Activated CD4-positive, alpha-beta T cell treated with anti-CD3 and anti-CD28 coated beads for 36 hours (primary cell): ENCODE measurements at regions not wholly inside any gene's neighbourhood (a gene's known extent, or its start where the extent isn't known, plus 50 kb on each side); places are given as distances from the start of the nearest gene placed in this dataset.
"Not testable (repeated sequence)": the region's sequence is repeated elsewhere in the genome, so short reads cannot be mapped to it uniquely, and the experiment has no call there.

Experiments
- ATAC-seq: fragments of 200-7000 bp; cut with Tn5 transposase; one replicate; pipeline ENCODE4 v1.10.0; 2021; ENCODE audit warnings: mild to moderate bottlenecking, moderate library complexity
- CTCF ChIA-PET: fragments of 350-600 bp; sonication (Branson Sonifier 250); formaldehyde crosslinking; loops from one replicate; lab custom pipeline; 2021; ENCODE audit warnings: antibody characterized with exemption; lab: Charles Lee
- POLR2A ChIA-PET: fragments of 350-600 bp; sonication (Branson Sonifier 250); formaldehyde crosslinking; loops from one replicate; lab custom pipeline; 2021; ENCODE audit warnings: antibody characterized with exemption, inconsistent platforms; lab: Charles Lee
- DNase-seq: peaks from one replicate; pipeline ENCODE4 v3.0.0-alpha.2; 2020
- H3K27ac Mint-ChIP-seq: one replicate; pipeline ENCODE4 v1.8.0; 2021; ENCODE audit warnings: mixed read lengths
- H3K27me3 Mint-ChIP-seq: one replicate; pipeline ENCODE4 v1.8.0; 2021; ENCODE audit warnings: mixed read lengths
- H3K36me3 Mint-ChIP-seq: one replicate; pipeline ENCODE4 v1.8.0; 2021; ENCODE audit warnings: low read depth, mixed read lengths
- H3K4me1 Mint-ChIP-seq: one replicate; pipeline ENCODE4 v1.8.0; 2021; ENCODE audit warnings: mixed read lengths
- H3K4me3 Mint-ChIP-seq: one replicate; pipeline ENCODE4 v1.8.0; 2021; ENCODE audit warnings: mild to moderate bottlenecking, moderate library complexity, mixed read lengths
- H3K9me3 Mint-ChIP-seq: one replicate; pipeline ENCODE4 v1.8.0; 2021; ENCODE audit warnings: low read depth, mixed read lengths
- intact Hi-C, 2 experiments: fragments of 100-400 bp; cut with DNase I in 1 of 2; cut with micrococcal nuclease in 1 of 2; formaldehyde crosslinking; loops; one replicate each; pipeline versions ENCODE4 v1.14.2 to v1.15.1; 2022 to 2024; cut with DNase I, micrococcal nuclease

DNA sequence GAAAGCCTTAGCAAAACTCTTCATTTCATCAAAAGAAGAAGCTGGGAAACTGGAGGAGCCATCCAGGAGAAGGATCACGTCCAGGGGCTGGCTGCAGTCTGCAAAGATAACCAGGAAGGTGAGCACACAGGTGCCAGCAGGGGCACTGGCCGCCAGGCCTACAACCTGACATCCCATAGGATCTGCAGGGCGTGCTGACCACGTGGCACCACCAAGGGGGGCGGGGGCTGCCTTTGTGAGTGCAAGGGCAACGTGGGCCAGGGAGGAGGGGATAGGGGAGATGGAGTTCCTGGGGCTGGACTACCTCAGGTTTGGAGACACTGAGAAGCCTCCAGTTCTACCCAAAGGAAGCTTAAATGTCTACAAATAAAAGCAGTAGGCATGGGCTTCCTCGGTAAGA is 102.7 kb upstream of the CCT8L2 start:
- no peak overlapping the region for H3K4me3 Mint-ChIP-seq
- ChIA-PET CTCF (no interaction called here), POLR2A (no interaction called here)
- no peaks in the 10 kb centered on the region for H3K27me3 Mint-ChIP-seq
- H3K27ac Mint-ChIP-seq, result no peak overlapping the region
- H3K36me3 Mint-ChIP-seq, result no peaks in the 10 kb centered on the region
- H3K9me3 Mint-ChIP-seq, result no peaks in the 10 kb centered on the region
- ATAC-seq (no peak), DNase-seq (no peak)
- H3K4me1 Mint-ChIP-seq, result no peaks in the 10 kb centered on the region
- intact Hi-C loops, result no loop called here

DNA sequence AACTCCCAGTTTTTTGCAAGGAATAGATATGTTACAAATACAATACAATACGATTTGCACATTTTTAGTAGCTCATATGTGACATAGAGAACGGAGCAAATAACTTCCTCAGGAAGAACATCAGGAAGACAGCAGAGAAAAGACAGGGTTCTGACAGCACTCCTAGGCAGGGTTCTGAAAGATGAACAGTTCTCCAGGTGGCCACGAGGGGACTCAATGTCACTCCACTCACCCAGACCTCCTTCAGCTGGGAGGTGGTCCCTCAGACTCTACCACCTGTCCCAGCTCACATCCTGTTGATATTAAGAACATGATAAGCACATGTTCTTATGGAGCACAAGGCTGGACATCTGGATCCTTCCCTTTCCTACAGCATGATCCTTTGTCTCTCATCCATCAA is 101.1 kb upstream of the CCT8L2 start:
- H3K27ac Mint-ChIP-seq, H3K27me3 Mint-ChIP-seq, intact Hi-C loops, H3K4me1 Mint-ChIP-seq, ATAC-seq, H3K4me3 Mint-ChIP-seq, DNase-seq, POLR2A ChIA-PET, H3K36me3 Mint-ChIP-seq, CTCF ChIA-PET, H3K9me3 Mint-ChIP-seq: not testable (repeated sequence)

DNA sequence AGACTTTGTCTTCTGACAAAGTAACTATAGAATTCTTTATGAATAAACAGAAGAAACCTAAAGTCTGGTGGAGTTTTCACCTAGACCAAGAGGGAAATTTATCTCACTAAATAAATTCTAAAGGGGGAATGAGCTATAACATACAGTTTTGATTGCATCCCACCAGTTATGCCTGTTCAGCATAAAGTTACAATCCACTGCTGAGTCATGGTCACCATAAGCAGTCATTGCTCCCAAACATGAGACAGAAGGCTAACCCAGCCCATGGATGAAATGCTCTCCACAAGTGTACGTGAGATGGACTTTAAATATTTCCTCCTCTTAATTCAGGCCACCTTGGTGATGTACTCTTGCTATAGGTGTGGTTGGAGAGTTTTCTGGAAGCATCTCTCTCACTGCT is 96.7 kb upstream of the CCT8L2 start:
- H3K9me3 Mint-ChIP-seq, H3K4me3 Mint-ChIP-seq, POLR2A ChIA-PET, CTCF ChIA-PET, H3K4me1 Mint-ChIP-seq, intact Hi-C loops, H3K27me3 Mint-ChIP-seq, H3K27ac Mint-ChIP-seq, ATAC-seq, H3K36me3 Mint-ChIP-seq, DNase-seq: not testable (repeated sequence)

DNA sequence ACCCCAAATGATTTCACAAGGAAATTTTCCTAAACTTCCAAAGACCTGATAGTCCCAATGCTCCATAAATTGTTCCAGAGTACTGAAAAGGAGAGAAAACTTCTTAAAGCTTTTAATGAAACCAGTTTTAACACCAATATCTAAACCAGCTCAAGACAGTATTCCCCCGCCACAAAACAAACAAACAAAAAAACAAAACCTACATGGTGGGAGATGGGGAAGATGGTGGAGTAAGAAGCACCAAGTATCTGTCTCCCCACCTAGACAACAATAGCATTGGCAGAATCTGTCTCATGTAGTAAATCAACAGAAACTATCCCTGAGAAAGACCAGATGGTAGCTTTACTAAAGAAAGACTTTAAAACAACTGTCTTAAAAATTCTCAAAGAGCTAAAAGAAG is 88.7 kb upstream of the CCT8L2 start:
- H3K4me1 Mint-ChIP-seq, ATAC-seq, H3K9me3 Mint-ChIP-seq, H3K27me3 Mint-ChIP-seq, H3K4me3 Mint-ChIP-seq, intact Hi-C loops, CTCF ChIA-PET, DNase-seq, H3K36me3 Mint-ChIP-seq, H3K27ac Mint-ChIP-seq, POLR2A ChIA-PET: not testable (repeated sequence)

GRCh38 chr22:16680209-16680899 is 87.7 kb upstream of the CCT8L2 start:
- H3K27ac Mint-ChIP-seq, H3K9me3 Mint-ChIP-seq, ATAC-seq, H3K4me3 Mint-ChIP-seq, H3K36me3 Mint-ChIP-seq, H3K4me1 Mint-ChIP-seq, intact Hi-C loops, H3K27me3 Mint-ChIP-seq, DNase-seq, POLR2A ChIA-PET, CTCF ChIA-PET: not testable (repeated sequence)

- H3K4me3 Mint-ChIP-seq, CTCF ChIA-PET, H3K4me1 Mint-ChIP-seq, H3K27me3 Mint-ChIP-seq, H3K27ac Mint-ChIP-seq, POLR2A ChIA-PET, intact Hi-C loops, H3K36me3 Mint-ChIP-seq, DNase-seq, ATAC-seq, H3K9me3 Mint-ChIP-seq: not testable (repeated sequence)
Observed at GRCh38 chr22:16679191-16679834, 86.7 kb upstream of the CCT8L2 start.

DNA sequence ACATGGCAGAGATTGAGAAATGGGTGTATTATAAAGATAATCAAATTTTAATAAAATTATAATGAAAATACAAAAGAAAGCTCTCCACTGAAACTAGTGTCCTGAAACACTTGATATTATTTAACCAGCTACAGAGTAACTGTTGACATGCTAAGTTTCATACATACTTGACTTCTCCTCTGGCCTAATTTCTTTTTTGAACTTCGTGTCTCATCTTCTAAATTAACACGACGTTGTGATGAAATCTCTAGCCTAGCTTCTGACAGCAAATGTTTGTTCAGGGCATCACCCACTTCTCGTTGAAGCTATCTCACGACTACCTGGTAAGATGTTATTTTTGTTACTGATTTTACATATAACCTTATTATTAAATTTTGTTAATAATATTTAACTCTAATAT is 80.8 kb upstream of the CCT8L2 start:
- CTCF ChIA-PET, H3K4me1 Mint-ChIP-seq, POLR2A ChIA-PET, H3K4me3 Mint-ChIP-seq, ATAC-seq, intact Hi-C loops, H3K9me3 Mint-ChIP-seq, H3K27ac Mint-ChIP-seq, H3K36me3 Mint-ChIP-seq, DNase-seq, H3K27me3 Mint-ChIP-seq: not testable (repeated sequence)

- H3K27me3 Mint-ChIP-seq, intact Hi-C loops, DNase-seq, POLR2A ChIA-PET, H3K36me3 Mint-ChIP-seq, H3K4me3 Mint-ChIP-seq, ATAC-seq, CTCF ChIA-PET, H3K27ac Mint-ChIP-seq, H3K9me3 Mint-ChIP-seq, H3K4me1 Mint-ChIP-seq: not testable (repeated sequence)
Observed at GRCh38 chr22:16665610-16666009, 73.0 kb upstream of the CCT8L2 start.

DNA sequence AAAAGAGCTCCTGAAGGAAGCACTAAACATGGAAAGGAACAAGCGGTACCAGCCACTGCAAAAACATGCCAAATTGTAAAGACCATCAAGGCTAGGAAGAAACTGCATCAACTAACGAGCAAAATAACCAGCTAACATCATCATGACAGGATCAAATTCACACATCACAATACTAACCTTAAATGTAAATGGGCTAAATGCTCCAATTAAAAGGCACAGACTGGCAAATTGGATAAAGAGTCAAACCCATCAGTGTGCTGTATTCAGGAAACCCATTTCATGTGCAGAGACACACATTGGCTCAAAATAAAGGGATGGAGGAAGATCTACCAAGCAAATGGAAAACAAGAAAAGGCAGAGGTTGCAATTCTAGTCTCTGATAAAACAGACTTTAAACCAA is 69.7 kb upstream of the CCT8L2 start:
- H3K27ac Mint-ChIP-seq, intact Hi-C loops, H3K4me3 Mint-ChIP-seq, H3K4me1 Mint-ChIP-seq, H3K36me3 Mint-ChIP-seq, POLR2A ChIA-PET, CTCF ChIA-PET, H3K27me3 Mint-ChIP-seq, DNase-seq, ATAC-seq, H3K9me3 Mint-ChIP-seq: not testable (repeated sequence)

DNA sequence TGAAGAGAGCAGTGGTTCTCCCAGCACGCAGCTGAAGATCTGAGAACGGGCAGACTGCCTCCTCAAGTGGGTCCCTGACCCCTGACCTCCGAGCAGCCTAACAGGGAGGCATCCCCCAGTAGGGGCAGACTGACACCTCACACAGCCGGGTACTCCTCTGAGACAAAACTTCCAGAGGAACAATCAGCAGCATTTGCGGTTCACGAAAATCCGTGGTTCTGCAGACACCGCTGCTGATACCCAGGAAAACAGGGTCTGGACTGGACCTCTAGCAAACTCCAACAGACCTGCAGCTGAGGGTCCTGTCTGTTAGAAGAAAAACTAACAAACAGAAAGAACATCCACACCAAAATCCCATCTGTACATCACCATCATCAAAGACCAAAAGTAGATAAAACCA is 68.4 kb upstream of the CCT8L2 start:
- H3K27me3 Mint-ChIP-seq, H3K27ac Mint-ChIP-seq, H3K9me3 Mint-ChIP-seq, POLR2A ChIA-PET, H3K4me3 Mint-ChIP-seq, H3K36me3 Mint-ChIP-seq, ATAC-seq, DNase-seq, H3K4me1 Mint-ChIP-seq, intact Hi-C loops: not testable (repeated sequence)
- CTCF ChIA-PET, result interaction anchor here (1.2 kb wide), 1 partner anchor 58 kb away, joined by 3 read pairs; no protein-coding TSS in a partner anchor

GRCh38 chr22:16660570-16660969 is 68.0 kb upstream of the CCT8L2 start:
- H3K4me3 Mint-ChIP-seq, H3K9me3 Mint-ChIP-seq, ATAC-seq, DNase-seq, intact Hi-C loops, POLR2A ChIA-PET, H3K4me1 Mint-ChIP-seq, H3K36me3 Mint-ChIP-seq, H3K27me3 Mint-ChIP-seq, H3K27ac Mint-ChIP-seq: not testable (repeated sequence)
- CTCF ChIA-PET, result interaction anchor here (1.2 kb wide), 1 partner anchor 58 kb away, joined by 3 read pairs; no protein-coding TSS in a partner anchor

GRCh38 chr22:16659273-16659834 is 66.7 kb upstream of the CCT8L2 start:
- CTCF ChIA-PET, H3K4me1 Mint-ChIP-seq: not testable (repeated sequence)

More at GRCh38 chr22:16659273-16659834, 66.7 kb upstream of the CCT8L2 start:
- H3K27me3 Mint-ChIP-seq, ATAC-seq, POLR2A ChIA-PET, H3K4me3 Mint-ChIP-seq, H3K9me3 Mint-ChIP-seq, intact Hi-C loops, H3K27ac Mint-ChIP-seq, H3K36me3 Mint-ChIP-seq, DNase-seq: not testable (repeated sequence)
